ENCODE measurements at regions not wholly inside any gene's neighbourhood (a gene's known extent, or its start where the extent isn't known, plus 50 kb on each side); places are given as distances from the start of the nearest gene placed in this dataset.

GRCh38 chr21:20644552-20644951 is 353.7 kb upstream of the NCAM2 start:
- no peaks in the 10 kb centered on the region for H3K36me3 Mint-ChIP-seq (ENCODE audit: insufficient read depth, unreplicated experiment)
- CTCF ChIA-PET: no interaction called here
- no TSS peak for BruUV-seq (replicated peaks)

GRCh38 chr21:20645344-20645743 is 352.9 kb upstream of the NCAM2 start:
- Mint-ChIP-seq H3K9me3 (ENCODE audit: unreplicated experiment) (no peaks in the 10 kb centered on the region), H3K4me3 (ENCODE audit: unreplicated experiment) (no peak overlapping the region), H3K4me1 (ENCODE audit: insufficient read depth, unreplicated experiment) (peaks cover 6% of the 10 kb centered on the region), H3K27me3 (ENCODE audit: insufficient read depth, unreplicated experiment) (no peaks in the 10 kb centered on the region), H3K27ac (ENCODE audit: low read depth, unreplicated experiment) (no peak overlapping the region), H3K36me3 (ENCODE audit: insufficient read depth, unreplicated experiment) (no peaks in the 10 kb centered on the region)
- TF ChIP-seq CTCF (IDR thresholded peaks at IDR 0.05; ENCODE audit: unreplicated experiment): no peak
- ChIA-PET CTCF (no interaction called here), POLR2A (no interaction called here)
- no TSS peak for BruUV-seq (replicated peaks)
- DNase-seq (ENCODE audit: unreplicated experiment): no peak
- intact Hi-C loops (cut with micrococcal nuclease): no loop called here

More at GRCh38 chr21:20644552-20644951, 353.7 kb upstream of the NCAM2 start:
- H3K27me3 Mint-ChIP-seq (ENCODE audit: insufficient read depth, unreplicated experiment): no peaks in the 10 kb centered on the region
- intact Hi-C loops (cut with micrococcal nuclease): no loop called here
- no peak for DNase-seq (ENCODE audit: unreplicated experiment)
- no peak overlapping the region for H3K4me3 Mint-ChIP-seq (ENCODE audit: unreplicated experiment)
- H3K27ac Mint-ChIP-seq (ENCODE audit: low read depth, unreplicated experiment): no peak overlapping the region
- peaks cover 8% of the 10 kb centered on the region for H3K4me1 Mint-ChIP-seq (ENCODE audit: insufficient read depth, unreplicated experiment)
- no peak for TF ChIP-seq CTCF (IDR thresholded peaks at IDR 0.05; ENCODE audit: unreplicated experiment)
- no peaks in the 10 kb centered on the region for H3K9me3 Mint-ChIP-seq (ENCODE audit: unreplicated experiment)
- POLR2A ChIA-PET: interaction anchor here (0.7 kb wide), 1 partner anchor 81 kb away, joined by 3 read pairs; no protein-coding TSS in a partner anchor

GRCh38 chr21:20646431-20647165 is 351.6 kb upstream of the NCAM2 start:
- CTCF ChIA-PET: no interaction called here
- intact Hi-C loops (cut with micrococcal nuclease): no loop called here
- Mint-ChIP-seq H3K4me3 (ENCODE audit: unreplicated experiment) (no peak overlapping the region), H3K27ac (ENCODE audit: low read depth, unreplicated experiment) (no peak overlapping the region), H3K9me3 (ENCODE audit: unreplicated experiment) (no peaks in the 10 kb centered on the region), H3K4me1 (ENCODE audit: insufficient read depth, unreplicated experiment) (peaks cover 6% of the 10 kb centered on the region), H3K27me3 (ENCODE audit: insufficient read depth, unreplicated experiment) (no peaks in the 10 kb centered on the region), H3K36me3 (ENCODE audit: insufficient read depth, unreplicated experiment) (no peaks in the 10 kb centered on the region)
- no peak for DNase-seq (ENCODE audit: unreplicated experiment)
- BruUV-seq (replicated peaks): no TSS peak
- POLR2A ChIA-PET: interaction anchor here (0.6 kb wide), 1 partner anchor 56 kb away, joined by 3 read pairs; no protein-coding TSS in a partner anchor
- no peak for TF ChIP-seq CTCF (IDR thresholded peaks at IDR 0.05; ENCODE audit: unreplicated experiment)

GRCh38 chr21:20647607-20648006 is 350.6 kb upstream of the NCAM2 start:
- CTCF ChIA-PET: interaction anchor here (0.8 kb wide), 1 partner anchor 204 kb away, joined by 3 read pairs; no protein-coding TSS in a partner anchor
- intact Hi-C loops (cut with micrococcal nuclease): no loop called here
- POLR2A ChIA-PET: interaction anchor here (0.7 kb wide), 2 partner anchors 82 to 196 kb away, joined by 3 read pairs; no protein-coding TSS in a partner anchor
- Mint-ChIP-seq H3K27ac (ENCODE audit: low read depth, unreplicated experiment) (no peak overlapping the region), H3K4me1 (ENCODE audit: insufficient read depth, unreplicated experiment) (peaks cover 6% of the 10 kb centered on the region), H3K9me3 (ENCODE audit: unreplicated experiment) (no peaks in the 10 kb centered on the region), H3K4me3 (ENCODE audit: unreplicated experiment) (no peak overlapping the region), H3K27me3 (ENCODE audit: insufficient read depth, unreplicated experiment) (no peaks in the 10 kb centered on the region), H3K36me3 (ENCODE audit: insufficient read depth, unreplicated experiment) (no peaks in the 10 kb centered on the region)
- no peak for TF ChIP-seq CTCF (IDR thresholded peaks at IDR 0.05; ENCODE audit: unreplicated experiment)
- no TSS peak for BruUV-seq (replicated peaks)
- peak; percentile 34 for DNase-seq (ENCODE audit: unreplicated experiment)
